ENCODE measurements at regions not wholly inside any gene's neighbourhood (a gene's known extent, or its start where the extent isn't known, plus 50 kb on each side); places are given as distances from the start of the nearest gene placed in this dataset.

- TF ChIP-seq CTCF (IDR thresholded peaks at IDR 0.05), result no peak
- TF ChIP-seq POLR2A (IDR thresholded peaks at IDR 0.05; ENCODE audit: low read depth), result no peak
- TF ChIP-seq EP300 (IDR thresholded peaks at IDR 0.05), result no peak
- no peak for TF ChIP-seq POLR2AphosphoS5 (IDR thresholded peaks at IDR 0.05)
Observed at GRCh38 chr13:61495648-61496047, 80.0 kb upstream of the PCDH20 start.

Data from esophagus muscularis mucosa (tissue), 4 donors.